Body of pancreas (tissue), 4 donors: ENCODE measurements at regions not wholly inside any gene's neighbourhood (a gene's known extent, or its start where the extent isn't known, plus 50 kb on each side); places are given as distances from the start of the nearest gene placed in this dataset.

ENCODE experiments used
- ATAC-seq: fragments of 150-250 bp; one replicate; pipeline ENCODE4 v1.9.1; 2016
- DNase-seq, 4 donors: peaks; one replicate each; pipeline ENCODE4 v3.0.0-alpha.2; 2019
- H3K27ac ChIP-seq, 4 donors: fragments of 200-600 bp; sonication (generic); 1 replicate in 3 of 4; 2 replicates in 1 of 4; pipeline versions ENCODE4 v1.5.1 to v1.6.1; 2016 to 2019; ENCODE audit warnings: mild to moderate bottlenecking in 1 of 4, mixed read lengths in 1 of 4, moderate library complexity in 1 of 4
- H3K27me3 ChIP-seq, 2 donors: fragments of 200-600 bp; sonication (generic); one replicate each; pipeline ENCODE4 v1.6.0; 2016; ENCODE audit warnings: mild to moderate bottlenecking in 1 of 2
- H3K36me3 ChIP-seq, 2 donors: fragments of 200-600 bp; sonication (generic); replicated peaks in 1 of 2; 2 replicates each; pipeline ENCODE4 v1.5.1; 2016; ENCODE audit warnings: low read depth in 2 of 2; ENCODE audit not compliant: insufficient read depth in 1 of 2
- H3K4me1 ChIP-seq: fragments of 200-600 bp; sonication (generic); one replicate; pipeline ENCODE4 v1.6.0; 2016
- H3K4me3 ChIP-seq, 2 donors: fragments of 200-600 bp; sonication (generic); 1 replicate in 1 of 2; 2 replicates in 1 of 2; pipeline ENCODE4 v1.5.1; 2016 to 2019
- H3K9me3 ChIP-seq, 3 donors: fragments of 200-600 bp; sonication (generic); 1 replicate in 2 of 3; 2 replicates in 1 of 3; pipeline ENCODE4 v1.5.1; 2016
- POLR2A ChIP-seq, 3 donors: fragments of 450-650 bp; IDR thresholded peaks; one replicate each; pipeline ENCODE4 v1.6.1; 2016; ENCODE audit warnings: antibody characterized with exemption in 3 of 3, mild to moderate bottlenecking in 2 of 3
- WGBS, 2 donors: methylation state at CpG; one replicate each; pipeline ENCODE4 v1.1.5; 2017; 5-methylcytosine and 5-hydroxymethylcytosine counted together
- intact Hi-C: fragments of 100-400 bp; cut with DNase I; formaldehyde crosslinking; loops from one replicate; pipeline ENCODE4 v1.15.1; 2023
- TF ChIP-seq, protein P1 (sequence below), 7 experiments: fragments of 450-650 bp in 4 of 7; fragments of 200-600 bp in 3 of 7; sonication (generic) in 3 of 7; IDR thresholded peaks; one replicate each; pipeline ENCODE4 v1.5.1; 2016 to 2019; ENCODE audit warnings: antibody characterized with exemption in 7 of 7

GRCh38 chr1:30476476-30476875 is 246.9 kb downstream of the MATN1 start:
- 36 to 48% methylated on average over 4 to 6 of the region's 6 CpGs for WGBS, 2 donors
- TF ChIP-seq, protein P1, sequence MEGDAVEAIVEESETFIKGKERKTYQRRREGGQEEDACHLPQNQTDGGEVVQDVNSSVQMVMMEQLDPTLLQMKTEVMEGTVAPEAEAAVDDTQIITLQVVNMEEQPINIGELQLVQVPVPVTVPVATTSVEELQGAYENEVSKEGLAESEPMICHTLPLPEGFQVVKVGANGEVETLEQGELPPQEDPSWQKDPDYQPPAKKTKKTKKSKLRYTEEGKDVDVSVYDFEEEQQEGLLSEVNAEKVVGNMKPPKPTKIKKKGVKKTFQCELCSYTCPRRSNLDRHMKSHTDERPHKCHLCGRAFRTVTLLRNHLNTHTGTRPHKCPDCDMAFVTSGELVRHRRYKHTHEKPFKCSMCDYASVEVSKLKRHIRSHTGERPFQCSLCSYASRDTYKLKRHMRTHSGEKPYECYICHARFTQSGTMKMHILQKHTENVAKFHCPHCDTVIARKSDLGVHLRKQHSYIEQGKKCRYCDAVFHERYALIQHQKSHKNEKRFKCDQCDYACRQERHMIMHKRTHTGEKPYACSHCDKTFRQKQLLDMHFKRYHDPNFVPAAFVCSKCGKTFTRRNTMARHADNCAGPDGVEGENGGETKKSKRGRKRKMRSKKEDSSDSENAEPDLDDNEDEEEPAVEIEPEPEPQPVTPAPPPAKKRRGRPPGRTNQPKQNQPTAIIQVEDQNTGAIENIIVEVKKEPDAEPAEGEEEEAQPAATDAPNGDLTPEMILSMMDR (IDR thresholded peaks at IDR 0.05): no peak
- TF ChIP-seq POLR2A (IDR thresholded peaks at IDR 0.05): no peak
- H3K4me1 ChIP-seq: no peaks in the 10 kb centered on the region
- peaks cover 0 to 13% (median 0%) of the 10 kb centered on the region in 3 donors for H3K9me3 ChIP-seq
- no peak overlapping the region for H3K27ac ChIP-seq
- H3K36me3 ChIP-seq: no peaks in the 10 kb centered on the region
- ATAC-seq (no peak), DNase-seq (no peak)
- H3K27me3 ChIP-seq: no peaks in the 10 kb centered on the region
- no peak overlapping the region for H3K4me3 ChIP-seq
- intact Hi-C loops: no loop called here

- ATAC-seq (no peak), DNase-seq (no peak)
- Histone ChIP-seq H3K27me3 (no peaks in the 10 kb centered on the region), H3K36me3 (no peaks in the 10 kb centered on the region), H3K9me3 (peaks cover 0 to 7% (median 0%) of the 10 kb centered on the region in 3 donors), H3K4me1 (no peaks in the 10 kb centered on the region), H3K4me3 (no peak overlapping the region), H3K27ac (no peak overlapping the region)
- 40 to 61% methylated on average over 6 of the region's 6 CpGs for WGBS, 2 donors
- intact Hi-C loops: no loop called here
- TF ChIP-seq POLR2A (IDR thresholded peaks at IDR 0.05): no peak
- TF ChIP-seq, protein P1 (IDR thresholded peaks at IDR 0.05): no peak
Measured at GRCh38 chr1:30475966-30476365, 247.4 kb downstream of the MATN1 start.

GRCh38 chr1:30475201-30475600 is 248.2 kb downstream of the MATN1 start:
- H3K4me1 ChIP-seq: no peaks in the 10 kb centered on the region
- peaks cover 0 to under 1% (median 0%) of the 10 kb centered on the region in 3 donors for H3K9me3 ChIP-seq
- no peak for TF ChIP-seq POLR2A (IDR thresholded peaks at IDR 0.05)
- TF ChIP-seq, protein P1 (IDR thresholded peaks at IDR 0.05): no peak
- intact Hi-C loops: no loop called here
- DNase-seq (no peak), ATAC-seq (no peak)
- no peak overlapping the region for H3K27ac ChIP-seq
- H3K27me3 ChIP-seq: no peaks in the 10 kb centered on the region
- no peak overlapping the region for H3K4me3 ChIP-seq
- 86% methylated on average over 9 of the region's 9 CpGs for WGBS, 2 donors
- H3K36me3 ChIP-seq: no peaks in the 10 kb centered on the region

DNA sequence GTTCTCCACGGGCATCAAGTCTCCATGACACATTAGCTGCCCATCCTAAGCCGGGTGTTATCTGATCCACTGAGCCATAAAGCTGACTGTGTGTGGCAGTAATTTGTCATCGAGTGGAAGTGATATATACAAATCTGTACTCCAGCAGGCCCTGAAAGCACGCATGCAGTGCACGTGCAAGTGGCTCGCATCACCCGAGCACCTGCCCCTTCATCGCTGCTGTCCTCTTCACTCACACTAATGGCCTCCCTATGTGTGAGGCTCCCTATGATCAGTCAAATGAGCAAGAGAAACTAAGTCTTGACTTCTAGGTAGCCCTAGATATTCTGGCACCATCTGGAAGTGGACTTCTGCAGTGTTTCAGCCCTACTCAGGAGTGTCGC is 248.6 kb downstream of the MATN1 start:
- H3K4me3 ChIP-seq: no peak overlapping the region
- H3K27me3 ChIP-seq: no peaks in the 10 kb centered on the region
- WGBS, 2 donors: 72 to 73% methylated on average over 9 of the region's 9 CpGs
- no peaks in the 10 kb centered on the region for H3K9me3 ChIP-seq
- DNase-seq (no peak), ATAC-seq (no peak)
- no peak overlapping the region for H3K27ac ChIP-seq
- intact Hi-C loops: no loop called here
- TF ChIP-seq POLR2A (IDR thresholded peaks at IDR 0.05): no peak
- TF ChIP-seq, protein P1 (IDR thresholded peaks at IDR 0.05): no peak
- no peaks in the 10 kb centered on the region for H3K4me1 ChIP-seq
- H3K36me3 ChIP-seq: no peaks in the 10 kb centered on the region

DNA sequence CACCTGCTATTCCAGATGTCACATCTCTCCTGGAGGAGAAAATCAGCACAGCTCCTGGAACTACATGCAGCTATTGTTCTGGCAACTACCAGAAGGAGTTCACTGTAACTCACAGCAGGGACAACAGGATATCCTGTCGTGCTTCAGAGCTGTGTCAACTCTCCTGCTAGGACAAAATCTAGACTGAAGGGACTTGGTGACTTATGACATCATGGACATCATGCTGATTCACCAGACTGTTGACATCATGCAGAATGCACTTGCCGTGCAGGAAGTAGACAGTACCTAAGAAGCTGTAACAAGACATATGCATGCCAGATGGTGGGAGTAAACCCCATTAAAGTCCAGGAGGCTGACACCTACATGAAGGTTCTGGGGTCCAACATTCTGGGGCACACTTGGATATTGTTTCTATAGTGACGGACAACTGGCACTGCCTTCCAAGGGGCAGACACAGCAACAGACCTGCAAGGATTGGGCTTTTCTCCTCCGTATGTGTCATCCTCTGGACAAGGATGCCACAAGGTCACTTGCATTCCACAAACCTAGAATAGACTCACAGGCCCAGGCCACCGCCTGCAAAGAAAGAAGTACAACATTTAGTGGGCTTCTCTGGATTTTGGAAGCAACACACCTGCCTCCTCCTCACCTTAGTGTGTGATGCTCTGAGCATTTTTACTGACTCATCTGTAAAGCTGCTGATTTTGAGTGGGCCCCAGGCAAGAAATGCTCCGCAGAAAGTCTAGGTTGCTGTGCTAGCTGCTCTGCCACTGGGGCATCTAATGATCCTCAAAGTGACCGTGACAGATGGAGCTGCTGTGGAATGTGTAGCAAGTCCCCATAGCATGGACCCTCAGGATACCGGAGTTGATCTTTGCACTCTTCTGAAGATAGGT is 249.2 kb downstream of the MATN1 start:
- Histone ChIP-seq H3K27me3 (no peaks in the 10 kb centered on the region), H3K4me1 (no peaks in the 10 kb centered on the region), H3K4me3 (no peak overlapping the region), H3K27ac (no peak overlapping the region), H3K36me3 (no peaks in the 10 kb centered on the region), H3K9me3 (no peaks in the 10 kb centered on the region)
- TF ChIP-seq, protein P1 (IDR thresholded peaks at IDR 0.05): no peak
- no peak for TF ChIP-seq POLR2A (IDR thresholded peaks at IDR 0.05)
- intact Hi-C loops: no loop called here
- 66 to 82% methylated on average over 5 to 8 of the region's 8 CpGs for WGBS, 2 donors
- ATAC-seq (no peak), DNase-seq (no peak)
